Cardiac fibroblast (primary cell): ENCODE measurements at regions not wholly inside any gene's neighbourhood (a gene's known extent, or its start where the extent isn't known, plus 50 kb on each side); places are given as distances from the start of the nearest gene placed in this dataset.
A peak's percentile ranks its signal among the peaks of the same experiment; 100 is the strongest.

Experiments used
- DNase-seq, 2 donors: peaks; one replicate each; pipeline versions ENCODE4 v3.0.0 to v3.0.0-alpha.2; 2010; ENCODE audit warnings: low read depth in 2 of 2
- H3K4me3 ChIP-seq, 2 donors: replicated peaks in 1 of 2; 1 replicate in 1 of 2; 2 replicates in 1 of 2; pipeline ENCODE4 v1.5.1; 2011; ENCODE audit warnings: low read depth in 2 of 2, low read length in 2 of 2, mild to moderate bottlenecking in 2 of 2, moderate library complexity in 1 of 2
- TF ChIP-seq, protein P1 (sequence below): IDR thresholded peaks from one replicate; pipeline ENCODE4 v1.5.1; 2011; ENCODE audit warnings: low read depth, mild to moderate bottlenecking, low read length, inconsistent platforms

GRCh38 chr4:166491635-166492034 lies 618.6 kb downstream of the TLL1 start:
- no peak for DNase-seq
- no peak overlapping the region for H3K4me3 ChIP-seq
- TF ChIP-seq, protein P1, sequence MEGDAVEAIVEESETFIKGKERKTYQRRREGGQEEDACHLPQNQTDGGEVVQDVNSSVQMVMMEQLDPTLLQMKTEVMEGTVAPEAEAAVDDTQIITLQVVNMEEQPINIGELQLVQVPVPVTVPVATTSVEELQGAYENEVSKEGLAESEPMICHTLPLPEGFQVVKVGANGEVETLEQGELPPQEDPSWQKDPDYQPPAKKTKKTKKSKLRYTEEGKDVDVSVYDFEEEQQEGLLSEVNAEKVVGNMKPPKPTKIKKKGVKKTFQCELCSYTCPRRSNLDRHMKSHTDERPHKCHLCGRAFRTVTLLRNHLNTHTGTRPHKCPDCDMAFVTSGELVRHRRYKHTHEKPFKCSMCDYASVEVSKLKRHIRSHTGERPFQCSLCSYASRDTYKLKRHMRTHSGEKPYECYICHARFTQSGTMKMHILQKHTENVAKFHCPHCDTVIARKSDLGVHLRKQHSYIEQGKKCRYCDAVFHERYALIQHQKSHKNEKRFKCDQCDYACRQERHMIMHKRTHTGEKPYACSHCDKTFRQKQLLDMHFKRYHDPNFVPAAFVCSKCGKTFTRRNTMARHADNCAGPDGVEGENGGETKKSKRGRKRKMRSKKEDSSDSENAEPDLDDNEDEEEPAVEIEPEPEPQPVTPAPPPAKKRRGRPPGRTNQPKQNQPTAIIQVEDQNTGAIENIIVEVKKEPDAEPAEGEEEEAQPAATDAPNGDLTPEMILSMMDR: no peak

GRCh38 chr4:166493924-166494345 lies 620.9 kb downstream of the TLL1 start:
- no peak for DNase-seq
- no peak overlapping the region for H3K4me3 ChIP-seq
- TF ChIP-seq, protein P1: no peak

DNA sequence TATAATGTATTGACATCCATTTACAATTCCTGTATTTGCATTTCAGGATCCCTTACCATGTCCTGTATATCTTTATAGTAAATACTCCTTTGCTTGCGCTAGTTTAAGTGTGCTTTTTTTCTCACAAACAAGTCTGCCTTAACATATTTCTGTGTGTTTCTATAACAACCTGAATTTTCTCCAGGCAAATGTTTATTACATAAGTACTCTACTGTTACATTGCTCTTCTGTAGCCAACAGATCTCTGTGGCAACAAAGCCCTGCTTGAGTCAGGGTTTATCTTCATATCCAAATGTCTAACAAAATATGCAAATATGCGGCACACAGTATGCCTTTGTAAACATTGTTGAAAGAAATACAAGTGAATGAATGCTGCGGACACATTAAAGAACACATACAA lies 625.5 kb downstream of the TLL1 start:
- TF ChIP-seq, protein P1: no peak
- DNase-seq: peak; percentile 4 to 14
- no peak overlapping the region for H3K4me3 ChIP-seq

DNA sequence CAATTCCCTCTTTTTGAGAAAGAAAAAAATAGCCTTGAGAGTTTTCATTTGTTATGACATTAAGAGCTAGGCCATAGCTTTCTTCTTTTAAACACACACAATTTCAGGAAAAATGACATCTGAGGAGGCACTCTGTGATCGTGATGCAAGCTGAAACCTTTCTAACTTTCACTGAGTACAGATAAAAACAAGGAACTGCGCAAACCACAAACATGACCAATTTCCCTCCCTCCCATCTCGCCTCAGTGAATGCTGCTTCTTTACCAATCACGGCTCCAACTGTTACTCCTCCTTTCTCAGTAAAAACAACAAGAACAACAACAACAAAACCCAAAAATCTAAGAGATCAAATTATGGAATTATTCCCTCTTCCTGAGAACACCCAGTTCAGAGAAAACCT lies 626.8 kb downstream of the TLL1 start:
- TF ChIP-seq, protein P1: no peak
- no peak overlapping the region for H3K4me3 ChIP-seq
- DNase-seq: peak; percentile 3 to 14

DNA sequence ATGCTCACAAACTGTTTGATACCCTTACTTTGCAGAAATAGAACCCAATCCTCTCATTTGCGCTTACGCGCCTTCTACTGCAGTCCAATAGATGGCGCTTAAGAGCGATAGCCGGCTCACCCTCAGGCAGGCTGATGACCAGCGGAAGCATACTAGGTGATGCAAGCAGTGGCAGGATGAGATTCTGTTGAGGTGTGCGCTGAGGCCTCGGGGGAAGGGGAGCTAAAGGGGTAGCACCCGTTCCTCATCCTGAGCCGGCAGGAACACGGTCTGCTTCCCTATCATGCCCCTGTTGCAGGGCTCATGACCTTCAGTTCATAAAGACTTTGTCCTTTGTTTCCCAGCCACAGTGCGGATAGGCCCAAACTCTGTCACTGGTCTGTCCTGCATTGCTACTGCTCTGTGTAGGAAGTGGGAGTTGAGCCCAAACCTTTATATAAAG lies 628.9 kb downstream of the TLL1 start:
- DNase-seq: peak; percentile 48 to 66
- H3K4me3 ChIP-seq: no peak overlapping the region
- TF ChIP-seq, protein P1: peak; percentile 82

DNA sequence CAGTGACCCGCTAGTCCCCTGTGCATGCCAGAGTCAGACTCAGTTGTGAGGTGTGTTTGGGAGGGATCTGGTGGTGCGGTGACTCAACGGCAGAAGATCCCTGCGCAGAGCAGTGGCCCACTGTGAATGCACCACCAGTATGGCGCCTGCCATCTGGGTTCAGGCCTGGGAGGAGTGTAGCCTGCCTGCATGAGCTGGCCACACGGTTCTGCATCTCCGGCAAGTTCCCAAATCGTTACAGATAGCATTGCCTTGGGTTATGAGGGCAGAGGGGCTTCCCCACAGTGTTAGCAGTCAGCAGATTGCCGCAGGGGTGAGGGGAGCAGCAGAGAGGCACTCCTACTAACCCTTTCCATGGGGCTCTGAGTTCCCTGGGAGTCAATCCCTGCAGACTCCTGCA lies 629.6 kb downstream of the TLL1 start:
- H3K4me3 ChIP-seq: no peak overlapping the region
- DNase-seq: no peak
- TF ChIP-seq, protein P1: no peak

GRCh38 chr4:166506051-166506450 lies 633.0 kb downstream of the TLL1 start:
- no peak for DNase-seq
- TF ChIP-seq, protein P1: no peak
- H3K4me3 ChIP-seq: no peak overlapping the region
